Sigmoid colon (tissue), 4 donors: ENCODE measurements at regions not wholly inside any gene's neighbourhood (a gene's known extent, or its start where the extent isn't known, plus 50 kb on each side); places are given as distances from the start of the nearest gene placed in this dataset.

Experiments used
- EP300 ChIP-seq, 4 donors: sonication (generic); formaldehyde crosslinking; IDR thresholded peaks; one replicate each; pipeline ENCODE4 v1.6.1; 2017; ENCODE audit warnings: antibody characterized with exemption in 4 of 4
- POLR2A ChIP-seq, 2 donors: fragments of 450-650 bp; IDR thresholded peaks; one replicate each; pipeline ENCODE4 v1.6.1; 2016; ENCODE audit warnings: antibody characterized with exemption in 2 of 2, mild to moderate bottlenecking in 2 of 2, moderate library complexity in 2 of 2
- TF ChIP-seq, protein P1 (sequence below), 4 experiments: fragments of 450-650 bp in 3 of 4; fragments of 200-600 bp in 1 of 4; IDR thresholded peaks; one replicate each; pipeline ENCODE4 v1.5.1; 2016 to 2019; ENCODE audit warnings: antibody characterized with exemption in 4 of 4, mild to moderate bottlenecking in 3 of 4, moderate library complexity in 2 of 4

DNA sequence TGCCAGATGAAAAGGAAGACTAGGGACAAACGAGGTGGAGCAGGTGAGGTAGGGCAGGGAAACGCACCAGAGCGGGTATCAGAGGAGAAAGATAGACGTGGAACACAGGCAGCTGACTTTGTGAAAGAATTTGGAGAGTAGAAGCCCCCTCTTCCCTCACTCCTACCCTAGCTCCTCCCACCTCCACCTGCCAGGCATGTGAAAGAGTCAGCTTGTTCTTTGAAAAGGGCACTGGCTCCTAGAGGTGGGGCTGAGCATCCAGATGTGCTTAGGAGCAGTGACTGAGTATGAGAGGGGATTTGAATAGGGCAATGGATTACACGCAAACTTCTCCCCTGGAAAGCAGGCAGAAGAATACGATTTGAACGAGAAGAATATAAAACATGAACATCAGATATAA lies 174.2 kb upstream of the INHBA start:
- TF ChIP-seq, protein P1, sequence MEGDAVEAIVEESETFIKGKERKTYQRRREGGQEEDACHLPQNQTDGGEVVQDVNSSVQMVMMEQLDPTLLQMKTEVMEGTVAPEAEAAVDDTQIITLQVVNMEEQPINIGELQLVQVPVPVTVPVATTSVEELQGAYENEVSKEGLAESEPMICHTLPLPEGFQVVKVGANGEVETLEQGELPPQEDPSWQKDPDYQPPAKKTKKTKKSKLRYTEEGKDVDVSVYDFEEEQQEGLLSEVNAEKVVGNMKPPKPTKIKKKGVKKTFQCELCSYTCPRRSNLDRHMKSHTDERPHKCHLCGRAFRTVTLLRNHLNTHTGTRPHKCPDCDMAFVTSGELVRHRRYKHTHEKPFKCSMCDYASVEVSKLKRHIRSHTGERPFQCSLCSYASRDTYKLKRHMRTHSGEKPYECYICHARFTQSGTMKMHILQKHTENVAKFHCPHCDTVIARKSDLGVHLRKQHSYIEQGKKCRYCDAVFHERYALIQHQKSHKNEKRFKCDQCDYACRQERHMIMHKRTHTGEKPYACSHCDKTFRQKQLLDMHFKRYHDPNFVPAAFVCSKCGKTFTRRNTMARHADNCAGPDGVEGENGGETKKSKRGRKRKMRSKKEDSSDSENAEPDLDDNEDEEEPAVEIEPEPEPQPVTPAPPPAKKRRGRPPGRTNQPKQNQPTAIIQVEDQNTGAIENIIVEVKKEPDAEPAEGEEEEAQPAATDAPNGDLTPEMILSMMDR (IDR thresholded peaks at IDR 0.05) = no peak
- no peak for TF ChIP-seq EP300 (IDR thresholded peaks at IDR 0.05)
- TF ChIP-seq POLR2A (IDR thresholded peaks at IDR 0.05) = no peak
